Right atrium auricular region (tissue), 2 donors: ENCODE measurements at regions not wholly inside any gene's neighbourhood (a gene's known extent, or its start where the extent isn't known, plus 50 kb on each side); places are given as distances from the start of the nearest gene placed in this dataset.

Experiments
- DNase-seq: peaks from one replicate; pipeline ENCODE4 v3.0.0-alpha.2; 2019; ENCODE audit warnings: low spot score
- H3K27ac ChIP-seq, 2 donors: fragments of 200-600 bp; sonication (generic); 1 replicate in 1 of 2; 2 replicates in 1 of 2; pipeline ENCODE4 v1.5.1; 2016 to 2019
- H3K27me3 ChIP-seq, 2 donors: fragments of 200-600 bp; sonication (generic); one replicate each; pipeline versions ENCODE4 v1.5.1 to v1.6.0; 2017 to 2019
- H3K36me3 ChIP-seq: fragments of 200-600 bp; sonication (generic); one replicate; pipeline ENCODE4 v1.5.1; 2016
- H3K4me1 ChIP-seq, 2 donors: fragments of 200-600 bp; sonication (generic); one replicate each; pipeline versions ENCODE4 v1.5.1 to v1.6.0; 2017 to 2019
- H3K4me3 ChIP-seq, 2 donors: fragments of 200-600 bp; sonication (generic); 1 replicate in 1 of 2; 2 replicates in 1 of 2; pipeline ENCODE4 v1.5.1; 2017 to 2019; ENCODE audit warnings: mild to moderate bottlenecking in 1 of 2, moderate library complexity in 1 of 2
- H3K9me3 ChIP-seq, 2 donors: fragments of 200-600 bp; sonication (generic); one replicate each; pipeline ENCODE4 v1.5.1; 2019
- TF ChIP-seq, protein P1 (sequence below), 2 donors: fragments of 200-600 bp; sonication (generic); IDR thresholded peaks; one replicate each; pipeline ENCODE4 v1.5.1; 2019; ENCODE audit warnings: antibody characterized with exemption in 2 of 2

DNA sequence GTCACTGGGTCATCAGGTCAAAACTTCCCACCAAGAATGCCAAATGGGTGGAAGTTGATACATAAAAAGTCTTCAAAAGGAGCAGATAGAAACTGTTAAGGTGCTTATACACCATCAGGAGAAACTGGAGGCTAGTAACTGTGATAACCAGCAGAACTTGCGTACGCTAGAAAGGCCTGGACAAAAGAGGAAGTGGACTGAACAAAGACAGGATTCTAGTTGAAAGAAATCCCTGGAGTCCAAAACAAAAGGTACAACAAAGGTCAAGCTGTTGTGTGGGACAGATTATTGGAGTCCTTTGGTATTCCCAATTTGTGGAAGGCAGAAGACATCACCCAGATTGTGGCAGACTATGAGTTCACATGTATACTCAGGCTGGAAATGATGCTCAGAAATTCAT is 215.8 kb upstream of the PBX1 start:
- no peaks in the 10 kb centered on the region for H3K36me3 ChIP-seq
- H3K27me3 ChIP-seq = no peaks in the 10 kb centered on the region
- H3K9me3 ChIP-seq = peaks cover 0 to 15% of the 10 kb centered on the region in 2 donors
- TF ChIP-seq, protein P1, sequence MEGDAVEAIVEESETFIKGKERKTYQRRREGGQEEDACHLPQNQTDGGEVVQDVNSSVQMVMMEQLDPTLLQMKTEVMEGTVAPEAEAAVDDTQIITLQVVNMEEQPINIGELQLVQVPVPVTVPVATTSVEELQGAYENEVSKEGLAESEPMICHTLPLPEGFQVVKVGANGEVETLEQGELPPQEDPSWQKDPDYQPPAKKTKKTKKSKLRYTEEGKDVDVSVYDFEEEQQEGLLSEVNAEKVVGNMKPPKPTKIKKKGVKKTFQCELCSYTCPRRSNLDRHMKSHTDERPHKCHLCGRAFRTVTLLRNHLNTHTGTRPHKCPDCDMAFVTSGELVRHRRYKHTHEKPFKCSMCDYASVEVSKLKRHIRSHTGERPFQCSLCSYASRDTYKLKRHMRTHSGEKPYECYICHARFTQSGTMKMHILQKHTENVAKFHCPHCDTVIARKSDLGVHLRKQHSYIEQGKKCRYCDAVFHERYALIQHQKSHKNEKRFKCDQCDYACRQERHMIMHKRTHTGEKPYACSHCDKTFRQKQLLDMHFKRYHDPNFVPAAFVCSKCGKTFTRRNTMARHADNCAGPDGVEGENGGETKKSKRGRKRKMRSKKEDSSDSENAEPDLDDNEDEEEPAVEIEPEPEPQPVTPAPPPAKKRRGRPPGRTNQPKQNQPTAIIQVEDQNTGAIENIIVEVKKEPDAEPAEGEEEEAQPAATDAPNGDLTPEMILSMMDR (IDR thresholded peaks at IDR 0.05) = no peak
- H3K27ac ChIP-seq = no peak overlapping the region
- no peaks in the 10 kb centered on the region for H3K4me1 ChIP-seq
- H3K4me3 ChIP-seq = no peak overlapping the region
- no peak for DNase-seq

DNA sequence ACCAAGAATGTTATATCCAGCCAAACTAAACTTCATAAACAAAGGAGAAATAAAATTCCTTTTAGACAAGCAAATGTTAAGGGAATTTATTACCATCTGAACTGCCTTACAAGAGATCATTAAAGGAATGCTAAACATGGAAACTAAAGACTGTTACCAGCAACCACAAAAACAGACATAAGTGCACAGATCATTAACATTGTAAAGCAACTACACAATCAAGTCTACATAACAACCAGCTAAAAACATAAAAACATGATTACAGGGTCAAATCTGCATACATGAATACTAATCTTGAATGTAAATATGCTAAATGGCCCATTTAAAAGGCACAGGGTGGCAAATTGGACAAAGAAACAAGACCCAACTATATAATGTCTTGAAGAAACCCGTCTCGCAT is 211.0 kb upstream of the PBX1 start:
- TF ChIP-seq, protein P1 (IDR thresholded peaks at IDR 0.05) = no peak
- no peak overlapping the region for H3K27ac ChIP-seq
- H3K4me3 ChIP-seq = no peak overlapping the region
- no peaks in the 10 kb centered on the region for H3K36me3 ChIP-seq
- H3K9me3 ChIP-seq = peaks cover 0 to 42% of the 10 kb centered on the region in 2 donors
- no peaks in the 10 kb centered on the region for H3K4me1 ChIP-seq
- no peak for DNase-seq
- no peaks in the 10 kb centered on the region for H3K27me3 ChIP-seq

DNA sequence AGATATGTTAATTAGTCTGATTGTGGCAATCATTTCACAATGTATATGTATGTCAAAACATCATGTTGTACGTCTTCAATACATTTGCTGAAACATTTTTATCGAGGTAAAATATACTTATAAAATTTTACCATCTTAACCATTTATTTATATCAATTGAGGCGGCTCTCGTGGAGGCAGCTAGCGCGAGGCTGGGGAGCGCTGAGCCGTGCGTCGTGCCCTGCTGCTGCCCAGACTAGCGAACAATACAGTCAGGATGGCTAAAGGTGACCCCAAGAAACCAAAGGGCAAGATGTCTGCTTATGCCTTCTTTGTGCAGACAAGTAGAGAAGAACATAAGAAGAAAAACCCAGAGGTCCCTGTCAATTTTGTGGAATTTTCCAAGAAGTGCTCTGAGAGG is 202.5 kb upstream of the PBX1 start:
- Histone ChIP-seq H3K4me3 (no peak overlapping the region), H3K27ac (no peak overlapping the region), H3K36me3 (no peaks in the 10 kb centered on the region), H3K4me1 (peaks cover 0 to 2% of the 10 kb centered on the region in 2 donors), H3K27me3 (no peaks in the 10 kb centered on the region), H3K9me3 (peaks cover 0 to 13% of the 10 kb centered on the region in 2 donors)
- DNase-seq = no peak
- TF ChIP-seq, protein P1 (IDR thresholded peaks at IDR 0.05) = no peak

DNA sequence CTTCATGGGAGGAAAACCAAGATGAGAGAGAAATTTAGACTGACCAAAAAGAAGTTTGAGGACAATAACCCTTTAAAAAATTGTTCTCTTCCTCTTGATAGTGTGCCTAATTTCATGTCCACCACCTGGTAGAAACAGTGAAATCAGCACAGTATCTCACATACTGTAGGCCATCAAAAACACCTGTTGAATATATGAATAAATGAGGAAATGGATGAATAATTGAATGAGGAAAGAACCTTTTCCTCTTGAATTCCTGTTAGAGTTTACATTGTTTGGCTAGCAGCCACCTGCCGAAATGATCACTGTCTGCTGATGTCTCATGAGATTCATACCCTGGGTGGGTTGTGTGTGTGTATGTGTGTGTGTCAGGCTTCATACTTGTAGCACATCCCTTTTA is 198.7 kb upstream of the PBX1 start:
- H3K4me1 ChIP-seq = peaks cover 0 to 5% of the 10 kb centered on the region in 2 donors
- TF ChIP-seq, protein P1 (IDR thresholded peaks at IDR 0.05) = no peak
- no peak overlapping the region for H3K4me3 ChIP-seq
- no peaks in the 10 kb centered on the region for H3K27me3 ChIP-seq
- H3K36me3 ChIP-seq = no peaks in the 10 kb centered on the region
- H3K27ac ChIP-seq = no peak overlapping the region
- no peak for DNase-seq
- H3K9me3 ChIP-seq = no peaks in the 10 kb centered on the region

DNA sequence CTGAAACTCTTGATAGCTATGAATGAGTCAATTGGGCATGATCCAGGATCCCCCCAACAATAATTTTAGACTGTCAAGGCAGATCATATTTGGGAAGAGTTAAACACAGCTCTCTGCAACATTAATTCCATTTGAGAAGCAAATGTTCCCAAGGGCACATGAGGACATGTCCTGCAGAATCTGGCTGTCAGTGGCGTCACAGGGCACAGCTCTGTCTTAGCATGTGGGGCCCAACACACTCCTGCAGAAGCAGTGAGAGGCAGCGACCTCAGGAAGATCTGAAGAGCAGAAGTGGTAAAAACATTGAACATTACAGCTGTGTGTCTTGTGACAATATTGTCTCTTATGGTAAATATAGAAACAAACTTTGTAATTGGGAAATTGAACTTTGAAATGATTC is 197.1 kb upstream of the PBX1 start:
- Histone ChIP-seq H3K27ac (no peak overlapping the region), H3K27me3 (no peaks in the 10 kb centered on the region), H3K9me3 (peaks cover 0 to 16% of the 10 kb centered on the region in 2 donors), H3K4me1 (peaks cover 0 to 5% of the 10 kb centered on the region in 2 donors), H3K36me3 (no peaks in the 10 kb centered on the region), H3K4me3 (no peak overlapping the region)
- DNase-seq = no peak
- TF ChIP-seq, protein P1 (IDR thresholded peaks at IDR 0.05) = no peak

DNA sequence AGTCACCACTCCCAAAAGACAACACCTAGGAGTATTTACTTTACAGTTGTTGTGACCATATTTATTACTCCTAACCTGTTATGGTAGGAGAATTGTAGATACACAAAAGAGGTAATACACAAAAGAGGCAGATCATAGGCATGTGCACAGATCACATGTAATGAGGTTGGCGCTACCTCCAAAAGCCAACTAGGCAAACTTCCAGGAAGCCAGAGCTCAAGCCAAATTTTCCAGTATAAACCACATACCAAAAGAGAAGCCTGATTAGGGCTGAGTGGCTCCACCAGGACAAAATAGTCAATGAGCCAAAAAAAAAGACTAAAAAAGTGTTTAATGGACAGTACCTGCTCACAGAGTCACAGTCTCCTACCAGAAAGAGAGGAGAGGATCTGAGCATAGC is 195.0 kb upstream of the PBX1 start:
- DNase-seq = no peak
- TF ChIP-seq, protein P1 (IDR thresholded peaks at IDR 0.05) = no peak
- H3K4me3 ChIP-seq = no peak overlapping the region

More for the DNA sequence above, 195.0 kb upstream of the PBX1 start:
- peaks cover 0 to 17% of the 10 kb centered on the region in 2 donors for H3K9me3 ChIP-seq
- H3K27ac ChIP-seq = no peak overlapping the region
- no peaks in the 10 kb centered on the region for H3K27me3 ChIP-seq
- H3K36me3 ChIP-seq = no peaks in the 10 kb centered on the region
- peaks cover 0 to 5% of the 10 kb centered on the region in 2 donors for H3K4me1 ChIP-seq
